ENCODE measurements at regions not wholly inside any gene's neighbourhood (a gene's known extent, or its start where the extent isn't known, plus 50 kb on each side); places are given as distances from the start of the nearest gene placed in this dataset.

DNA sequence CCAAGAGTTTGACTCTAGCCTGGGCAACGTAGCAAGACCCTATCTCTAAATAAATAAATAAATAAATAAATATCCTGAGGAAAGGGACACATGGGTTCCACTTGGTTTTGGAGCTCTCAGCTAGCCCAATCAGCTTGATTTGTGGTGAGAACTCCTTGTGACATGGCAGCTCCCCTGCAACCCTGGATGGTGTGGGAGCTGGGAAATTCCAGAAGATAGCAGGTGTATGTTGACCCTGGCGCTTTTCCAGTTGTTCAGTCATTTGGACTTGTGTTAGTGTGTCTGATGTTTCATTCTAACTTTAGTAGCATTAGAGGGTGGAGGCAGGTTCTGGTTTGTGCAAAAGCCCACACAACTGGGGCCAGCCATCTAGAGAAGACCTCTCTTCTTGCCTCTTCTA is 148.5 kb upstream of the NCAM1 start:
- DNase-seq, result no peak
- Mint-ChIP-seq H3K27me3 (peaks cover 3% of the 10 kb centered on the region), H3K27ac (no peak overlapping the region), H3K36me3 (ENCODE audit: low read depth) (no peaks in the 10 kb centered on the region), H3K9me3 (peaks cover 3% of the 10 kb centered on the region), H3K4me1 (ENCODE audit: low read depth) (no peaks in the 10 kb centered on the region), H3K4me3 (no peak overlapping the region)
- TF ChIP-seq, protein P1, sequence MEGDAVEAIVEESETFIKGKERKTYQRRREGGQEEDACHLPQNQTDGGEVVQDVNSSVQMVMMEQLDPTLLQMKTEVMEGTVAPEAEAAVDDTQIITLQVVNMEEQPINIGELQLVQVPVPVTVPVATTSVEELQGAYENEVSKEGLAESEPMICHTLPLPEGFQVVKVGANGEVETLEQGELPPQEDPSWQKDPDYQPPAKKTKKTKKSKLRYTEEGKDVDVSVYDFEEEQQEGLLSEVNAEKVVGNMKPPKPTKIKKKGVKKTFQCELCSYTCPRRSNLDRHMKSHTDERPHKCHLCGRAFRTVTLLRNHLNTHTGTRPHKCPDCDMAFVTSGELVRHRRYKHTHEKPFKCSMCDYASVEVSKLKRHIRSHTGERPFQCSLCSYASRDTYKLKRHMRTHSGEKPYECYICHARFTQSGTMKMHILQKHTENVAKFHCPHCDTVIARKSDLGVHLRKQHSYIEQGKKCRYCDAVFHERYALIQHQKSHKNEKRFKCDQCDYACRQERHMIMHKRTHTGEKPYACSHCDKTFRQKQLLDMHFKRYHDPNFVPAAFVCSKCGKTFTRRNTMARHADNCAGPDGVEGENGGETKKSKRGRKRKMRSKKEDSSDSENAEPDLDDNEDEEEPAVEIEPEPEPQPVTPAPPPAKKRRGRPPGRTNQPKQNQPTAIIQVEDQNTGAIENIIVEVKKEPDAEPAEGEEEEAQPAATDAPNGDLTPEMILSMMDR (IDR thresholded peaks at IDR 0.05), result no peak
- ChIA-PET POLR2A (no interaction called here), CTCF (no interaction called here)
- intact Hi-C loops (cut with micrococcal nuclease), result no loop called here
- ATAC-seq, result no peak

DNA sequence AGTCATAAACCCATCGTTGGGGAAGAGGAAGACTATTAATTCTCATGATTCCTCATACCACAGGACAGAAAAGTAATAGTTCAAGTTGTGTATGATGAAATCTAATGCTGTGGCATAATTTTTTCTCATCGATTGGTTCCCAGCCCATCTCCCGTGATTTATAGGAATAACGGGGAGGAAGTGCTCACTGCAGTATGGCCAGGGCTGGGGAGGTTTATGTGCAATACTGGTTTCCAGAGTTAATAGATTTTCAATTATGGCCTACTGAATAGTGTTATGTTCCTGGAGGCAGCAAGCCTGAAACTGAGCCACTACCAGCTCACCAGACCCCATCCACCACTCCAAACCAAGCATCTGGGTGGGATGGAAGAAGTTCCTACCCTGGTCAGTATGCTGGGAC is 147.1 kb upstream of the NCAM1 start:
- Mint-ChIP-seq H3K9me3 (peaks cover 3% of the 10 kb centered on the region), H3K4me1 (ENCODE audit: low read depth) (no peaks in the 10 kb centered on the region), H3K27ac (no peak overlapping the region), H3K36me3 (ENCODE audit: low read depth) (no peaks in the 10 kb centered on the region), H3K4me3 (no peak overlapping the region), H3K27me3 (peaks cover 3% of the 10 kb centered on the region)
- ATAC-seq (no peak), DNase-seq (no peak)
- TF ChIP-seq, protein P1 (IDR thresholded peaks at IDR 0.05), result no peak
- ChIA-PET POLR2A (no interaction called here), CTCF (no interaction called here)
- intact Hi-C loops (cut with micrococcal nuclease), result no loop called here

DNA sequence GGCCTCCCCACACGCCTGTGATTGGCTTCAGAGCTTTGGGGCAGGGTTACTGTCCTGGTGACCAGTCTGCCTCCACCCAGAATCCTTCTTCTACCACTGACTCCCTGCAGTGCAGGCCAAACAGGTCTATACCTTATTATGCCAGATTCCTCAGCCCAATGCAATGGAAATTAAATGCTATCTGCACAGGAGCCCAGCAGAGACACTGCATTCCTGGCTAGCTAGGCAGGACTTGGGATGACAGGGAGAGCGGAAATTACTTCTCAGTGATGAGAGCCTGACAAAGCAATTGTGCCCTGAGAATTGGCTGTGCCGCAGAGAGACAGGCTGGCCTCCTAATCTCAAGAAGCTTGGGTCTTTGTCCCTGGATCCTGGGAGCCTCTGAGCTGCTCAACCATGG is 143.8 kb upstream of the NCAM1 start:
- intact Hi-C loops (cut with micrococcal nuclease), result no loop called here
- Mint-ChIP-seq H3K4me3 (no peak overlapping the region), H3K27me3 (peaks cover 4% of the 10 kb centered on the region), H3K36me3 (ENCODE audit: low read depth) (no peaks in the 10 kb centered on the region), H3K4me1 (ENCODE audit: low read depth) (no peaks in the 10 kb centered on the region), H3K9me3 (peaks cover 3% of the 10 kb centered on the region), H3K27ac (no peak overlapping the region)
- POLR2A ChIA-PET, result no interaction called here
- CTCF ChIA-PET, result no interaction called here
- no peak for ATAC-seq
- TF ChIP-seq, protein P1 (IDR thresholded peaks at IDR 0.05), result no peak
- no peak for DNase-seq

DNA sequence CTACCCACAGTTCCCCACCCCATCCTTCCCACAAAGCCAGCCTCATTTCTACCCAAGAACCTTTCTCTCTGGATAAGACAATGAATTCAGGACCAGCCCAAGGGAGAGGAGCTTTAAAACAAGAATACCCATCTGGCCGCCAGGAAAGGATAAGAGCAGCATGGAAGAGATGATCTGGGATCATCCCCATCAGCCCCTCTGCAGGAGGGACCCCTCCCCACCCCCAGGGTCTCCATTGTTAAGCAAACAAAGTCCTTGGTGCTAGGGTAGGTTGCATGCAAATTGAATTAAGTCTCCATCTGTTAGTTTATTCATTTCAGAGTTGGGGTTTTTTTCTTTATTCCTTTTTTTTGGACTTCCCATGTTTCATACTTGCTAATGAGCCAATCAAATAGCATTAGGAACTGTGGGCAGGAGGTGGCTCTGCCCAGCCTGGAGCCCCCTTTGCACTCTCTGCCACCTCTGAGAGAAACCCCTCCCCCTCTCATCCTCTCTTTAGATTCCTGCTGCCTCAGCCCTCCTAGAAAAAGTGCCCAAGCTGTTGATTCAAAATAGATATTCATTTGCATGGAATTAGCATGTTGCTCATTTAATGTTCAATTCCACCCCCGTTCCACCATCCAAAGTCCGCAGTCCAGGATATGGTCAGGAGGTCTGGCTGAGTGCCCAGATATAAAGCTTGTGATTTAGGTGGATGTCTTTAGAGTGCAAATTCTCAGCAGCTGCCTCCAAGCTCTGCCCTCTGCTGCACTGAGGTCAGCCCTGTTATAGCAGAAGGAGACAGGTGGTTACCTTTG is 138.5 kb upstream of the NCAM1 start:
- ATAC-seq (no peak), DNase-seq (no peak)
- Mint-ChIP-seq H3K4me1 (ENCODE audit: low read depth) (no peaks in the 10 kb centered on the region), H3K27ac (no peak overlapping the region), H3K36me3 (ENCODE audit: low read depth) (no peaks in the 10 kb centered on the region), H3K9me3 (no peaks in the 10 kb centered on the region), H3K27me3 (peaks cover 3% of the 10 kb centered on the region), H3K4me3 (no peak overlapping the region)
- TF ChIP-seq, protein P1 (IDR thresholded peaks at IDR 0.05), result no peak
- CTCF ChIA-PET, result no interaction called here
- POLR2A ChIA-PET, result no interaction called here
- intact Hi-C loops (cut with micrococcal nuclease), result no loop called here

DNA sequence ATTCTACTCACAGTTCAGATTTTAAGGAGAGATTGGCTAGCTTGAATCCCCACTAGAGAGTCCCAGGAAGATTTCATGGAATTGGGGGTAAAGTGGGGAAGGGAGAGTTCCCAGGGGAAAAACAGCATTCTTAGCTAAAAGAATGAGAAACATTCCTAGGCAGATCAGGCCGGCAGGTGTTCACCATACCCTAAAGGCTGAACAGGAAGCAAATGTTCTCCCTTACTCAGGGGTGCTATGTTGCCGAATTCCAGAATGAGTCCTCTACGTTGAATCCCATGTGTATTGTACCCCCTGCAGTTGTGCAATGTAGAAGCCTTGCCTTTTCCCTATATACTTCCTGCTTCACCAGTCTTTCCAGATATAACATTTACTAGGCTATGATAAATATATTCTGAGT is 135.2 kb upstream of the NCAM1 start:
- DNase-seq, result no peak
- Mint-ChIP-seq H3K4me3 (no peak overlapping the region), H3K9me3 (no peaks in the 10 kb centered on the region), H3K27me3 (no peaks in the 10 kb centered on the region), H3K27ac (no peak overlapping the region), H3K4me1 (ENCODE audit: low read depth) (no peaks in the 10 kb centered on the region), H3K36me3 (ENCODE audit: low read depth) (no peaks in the 10 kb centered on the region)
- intact Hi-C loops (cut with micrococcal nuclease), result no loop called here
- no peak for ATAC-seq
- ChIA-PET CTCF (no interaction called here), POLR2A (no interaction called here)
- TF ChIP-seq, protein P1 (IDR thresholded peaks at IDR 0.05), result no peak

Measured in activated CD8-positive, alpha-beta T cell treated with anti-CD3 and anti-CD28 coated beads for 36 hours (primary cell).